GM12878 (cell line): ENCODE measurements at regions not wholly inside any gene's neighbourhood (a gene's known extent, or its start where the extent isn't known, plus 50 kb on each side); places are given as distances from the start of the nearest gene placed in this dataset.

ENCODE experiments used
- ATAC-seq: fragments of 200-7000 bp; cut with Tn5 transposase; 3 replicates; pipeline ENCODE4 v1.9.1; 2020; ENCODE audit warnings: mild to moderate bottlenecking, moderate library complexity
- BruUV-seq: library from RNA; stranded (reverse); fragments of 400-500 nt; replicated peaks from 2 replicates; lab custom pipeline; 2021; lab: Mats Ljungman, UMichigan
- CTCF ChIA-PET: fragments of 300-600 bp; sonication (Branson Sonifier 250); formaldehyde crosslinking; extraction: SDS; loops from one replicate; lab custom pipeline; 2021; ENCODE audit warnings: inconsistent platforms; lab: Yijun Ruan, JAX
- POLR2A ChIA-PET: fragments of 350-600 bp; formaldehyde crosslinking; extraction: SDS; loops from one replicate; lab custom pipeline; 2021; ENCODE audit warnings: inconsistent platforms; lab: Charles Lee
- RAD21 ChIA-PET: fragments of 300-600 bp; sonication (Branson Sonifier 250); formaldehyde crosslinking; loops from one replicate; lab custom pipeline; 2023; ENCODE audit warnings: antibody characterized with exemption; ENCODE audit not compliant: unreplicated experiment; lab: Charles Lee
- SMC1A ChIA-PET: fragments of 300-600 bp; sonication (Branson Sonifier 250); formaldehyde crosslinking; loops from one replicate; lab custom pipeline; 2023; ENCODE audit not compliant: unreplicated experiment, uncharacterized antibody; lab: Charles Lee
- DNase-seq: peaks from one replicate; pipeline ENCODE4 v3.0.0-alpha.2; 2011; ENCODE audit warnings: low read depth, low spot score
- FAIRE-seq: peaks from 3 replicates; lab custom pipeline; 2011; peaks lifted over from hg19 to GRCh38; lab: Jason Lieb, UNC
- H2AFZ ChIP-seq: 2 replicates; pipeline ENCODE4 v1.6.0; 2011; ENCODE audit warnings: low read depth, low read length, control low read depth; ENCODE audit not compliant: control insufficient read depth
- H3K27ac ChIP-seq: 2 replicates; pipeline ENCODE4 v1.5.1; 2011; ENCODE audit warnings: control low read depth; ENCODE audit not compliant: control insufficient read depth, insufficient read depth
- H3K27me3 ChIP-seq, 2 experiments: replicated peaks in 1 of 2; 2 replicates each; pipeline versions ENCODE4 v1.6.0 to v1.6.1; 2011; ENCODE audit warnings: low read length in 1 of 2; ENCODE audit not compliant: control insufficient read depth in 2 of 2, insufficient read depth in 2 of 2
- H3K36me3 ChIP-seq, 2 experiments: 2 replicates each; pipeline ENCODE4 v1.5.1; 2011; ENCODE audit warnings: low read length in 1 of 2; ENCODE audit not compliant: control insufficient read depth in 2 of 2, insufficient read depth in 2 of 2
- H3K4me1 ChIP-seq: 2 replicates; pipeline ENCODE4 v1.6.1; 2011; ENCODE audit warnings: mild to moderate bottlenecking, low read length, moderate library complexity, mixed read lengths; ENCODE audit not compliant: control insufficient read depth, insufficient read depth
- H3K4me2 ChIP-seq: 2 replicates; pipeline ENCODE4 v1.6.0; 2011; ENCODE audit warnings: control low read depth; ENCODE audit not compliant: control insufficient read depth, insufficient read depth
- H3K4me3 ChIP-seq: fragments of 200-600 bp; sonication (generic); 2 replicates; pipeline ENCODE4 v1.5.1; 2016
- H3K79me2 ChIP-seq: 2 replicates; pipeline ENCODE4 v1.6.0; 2011; ENCODE audit warnings: low read length; ENCODE audit not compliant: control insufficient read depth, insufficient read depth
- H3K9ac ChIP-seq: 2 replicates; pipeline ENCODE4 v1.8.0; 2011; ENCODE audit warnings: low read length, control low read depth, mixed read lengths; ENCODE audit not compliant: control insufficient read depth, insufficient read depth
- H3K9me3 ChIP-seq: replicated peaks from 3 replicates; pipeline ENCODE4 v1.5.1; 2011; ENCODE audit warnings: mild to moderate bottlenecking, low read length; ENCODE audit not compliant: control insufficient read depth, insufficient read depth
- H4K20me1 ChIP-seq: 2 replicates; pipeline ENCODE4 v1.6.0; 2011; ENCODE audit not compliant: control insufficient read depth, insufficient read depth
- ATF3 ChIP-seq: IDR thresholded peaks from 2 replicates; pipeline ENCODE4 v1.6.1; 2011; ENCODE audit warnings: low read depth, mild to moderate bottlenecking, low read length, moderate library complexity, borderline replicate concordance; ENCODE audit errors: extremely low read depth
- CHD2 ChIP-seq: IDR thresholded peaks from 2 replicates; pipeline ENCODE4 v1.6.1; 2011; ENCODE audit warnings: low read depth, low read length, improper control_type of control experiment, borderline replicate concordance
- CREB1 ChIP-seq: IDR thresholded peaks from 2 replicates; pipeline ENCODE4 v1.6.1; 2012; ENCODE audit warnings: low read depth, mild to moderate bottlenecking, inconsistent platforms
- ELK1 ChIP-seq: IDR thresholded peaks from 2 replicates; pipeline ENCODE4 v1.6.1; 2012; ENCODE audit warnings: low read depth, low read length, improper control_type of control experiment
- MEF2A ChIP-seq: IDR thresholded peaks from 2 replicates; pipeline ENCODE4 v1.6.1; 2011; ENCODE audit warnings: low read depth, mild to moderate bottlenecking, low read length, moderate library complexity; ENCODE audit not compliant: insufficient read depth
- NFYB ChIP-seq: IDR thresholded peaks from 2 replicates; pipeline ENCODE4 v1.6.1; 2011; ENCODE audit warnings: low read depth, mild to moderate bottlenecking, low read length, improper control_type of control experiment, moderate library complexity; ENCODE audit not compliant: insufficient read depth
- POU2F2 ChIP-seq: IDR thresholded peaks from 3 replicates; pipeline ENCODE4 v1.6.1; 2011; ENCODE audit warnings: low read depth, mild to moderate bottlenecking, low read length, borderline replicate concordance
- RUNX3 ChIP-seq: IDR thresholded peaks from 2 replicates; pipeline ENCODE4 v1.6.1; 2012; ENCODE audit warnings: low read length, inconsistent platforms
- SMARCA5 ChIP-seq: fragments of 450-650 bp; IDR thresholded peaks from 2 replicates; pipeline ENCODE4 v1.6.1; 2017; ENCODE audit warnings: mild to moderate bottlenecking
- SREBF2 ChIP-seq: IDR thresholded peaks from 2 replicates; pipeline ENCODE4 v1.6.1; 2012; ENCODE audit warnings: mild to moderate bottlenecking, low read length
- STAT3 ChIP-seq: IDR thresholded peaks from 2 replicates; pipeline ENCODE4 v1.6.1; 2011; ENCODE audit warnings: low read depth, low read length, improper control_type of control experiment
- YY1 ChIP-seq: IDR thresholded peaks from 2 replicates; pipeline ENCODE4 v1.6.1; 2011; ENCODE audit warnings: low read depth, mild to moderate bottlenecking, low read length
- ZNF622 ChIP-seq: fragments of 450-650 bp; IDR thresholded peaks from 2 replicates; pipeline ENCODE4 v1.6.1; 2017; ENCODE audit warnings: mild to moderate bottlenecking, inconsistent platforms
- WGBS: methylation state at CpG from one replicate; pipeline ENCODE4 v1.1.6; 2016; ENCODE audit warnings: low lambda C conversion rate; ENCODE audit not compliant: insufficient replicate concordance, insufficient coverage; ENCODE audit errors: missing lambda C conversion rate; 5-methylcytosine and 5-hydroxymethylcytosine counted together
- in situ Hi-C: fragments of 300-500 bp; cut with MboI; formaldehyde crosslinking; loops from 9 replicates; pipeline ENCODE4 v1.14.3; 2018; ENCODE audit warnings: mixed read lengths
- intact Hi-C: fragments of 100-400 bp; cut with micrococcal nuclease; formaldehyde crosslinking; loops from one replicate; pipeline ENCODE4 v1.14.2; 2022; ENCODE audit not compliant: unreplicated experiment

- no peak for TF ChIP-seq ATF3
These were observed 240.8 kb downstream of the BRD1 start (continued) for GRCh38 chr22:49586873-49587272.

- CTCF ChIA-PET = no interaction called here
- 79% methylated on average over 20 of the region's 20 CpGs for WGBS
- H4K20me1 ChIP-seq = no peaks in the 10 kb centered on the region
- no peak for DNase-seq
- no peak overlapping the region for H3K9ac ChIP-seq
- H3K79me2 ChIP-seq = no peaks in the 10 kb centered on the region
- FAIRE-seq = no peak
- RAD21 ChIA-PET = no interaction called here
- no peaks in the 10 kb centered on the region for H3K27me3 ChIP-seq
- H2AFZ ChIP-seq = no peak overlapping the region
- no peaks in the 10 kb centered on the region; a peak in 2 of 4 replicates for H3K36me3 ChIP-seq
- intact Hi-C loops (no loop called here), in situ Hi-C loops (no loop called here)
- no peaks in the 10 kb centered on the region for H3K4me1 ChIP-seq
- SMC1A ChIA-PET = no interaction called here
- BruUV-seq = no TSS peak
- no peak overlapping the region for H3K4me2 ChIP-seq
- H3K9me3 ChIP-seq = peaks cover under 1% of the 10 kb centered on the region; the same call in 1 of the 3 replicates
- ATAC-seq = no peak
- TF ChIP-seq CREB1 (peak; percentile 78), RUNX3 (no peak)
- no peak overlapping the region for H3K4me3 ChIP-seq
- no peak overlapping the region for H3K27ac ChIP-seq
- POLR2A ChIA-PET = no interaction called here
These were observed 241.4 kb downstream of the BRD1 start for GRCh38 chr22:49586244-49586748.

GRCh38 chr22:49585461-49586243 lies 242.0 kb downstream of the BRD1 start:
- Histone ChIP-seq H3K27ac (no peak overlapping the region), H4K20me1 (no peaks in the 10 kb centered on the region), H3K9ac (no peak overlapping the region), H3K27me3 (no peaks in the 10 kb centered on the region), H3K4me2 (no peak overlapping the region), H3K36me3 (no peaks in the 10 kb centered on the region; a peak in 2 of 4 replicates), H3K79me2 (no peaks in the 10 kb centered on the region), H3K4me3 (no peak overlapping the region), H3K4me1 (no peaks in the 10 kb centered on the region), H3K9me3 (peaks cover 2% of the 10 kb centered on the region; the same call in 1 of the 3 replicates), H2AFZ (no peak overlapping the region)
- in situ Hi-C loops (no loop called here), intact Hi-C loops (no loop called here)
- FAIRE-seq = no peak
- ChIA-PET CTCF (no interaction called here), SMC1A (no interaction called here), POLR2A (no interaction called here), RAD21 (no interaction called here)
- no TSS peak for BruUV-seq
- no peak for DNase-seq
- 69% methylated on average over 23 of the region's 23 CpGs for WGBS
- no peak for ATAC-seq
- TF ChIP-seq SREBF2 = no peak
- TF ChIP-seq MEF2A = no peak
- no peak for TF ChIP-seq SMARCA5
- no peak for TF ChIP-seq STAT3
- TF ChIP-seq YY1 = no peak
- TF ChIP-seq NFYB = no peak
- no peak for TF ChIP-seq POU2F2
- no peak for TF ChIP-seq ZNF622
- no peak for TF ChIP-seq CHD2
- no peak for TF ChIP-seq ELK1
